Activated T-helper 2 cell treated with anti-CD3 and anti-CD28 coated beads, Interferon-gamma antibody, Interleukin-2, Interleukin-4, amounts not matched to agents 10 μg/mL and 5 μg/mL and 100 μg/mL, durations not matched to agents 14 hours and 24 hours and 36 hours (primary cell): ENCODE measurements at regions not wholly inside any gene's neighbourhood (a gene's known extent, or its start where the extent isn't known, plus 50 kb on each side); places are given as distances from the start of the nearest gene placed in this dataset.

ENCODE experiments used
- DNase-seq: peaks from one replicate; pipeline ENCODE4 v3.0.0; 2021; ENCODE audit warnings: low spot score
- H3K27ac Mint-ChIP-seq: one replicate; pipeline ENCODE4 v1.8.0; 2021; ENCODE audit warnings: mixed read lengths
- H3K27me3 Mint-ChIP-seq: one replicate; pipeline ENCODE4 v1.8.0; 2021; ENCODE audit warnings: low read depth, mixed read lengths
- H3K36me3 Mint-ChIP-seq: one replicate; pipeline ENCODE4 v1.8.0; 2021; ENCODE audit warnings: low read depth, mixed read lengths
- H3K4me1 Mint-ChIP-seq: one replicate; pipeline ENCODE4 v1.8.0; 2021; ENCODE audit warnings: low read depth, mixed read lengths
- H3K4me3 Mint-ChIP-seq: one replicate; pipeline ENCODE4 v1.8.0; 2021; ENCODE audit warnings: low read depth, mild to moderate bottlenecking, moderate library complexity, mixed read lengths
- H3K9me3 Mint-ChIP-seq: one replicate; pipeline ENCODE4 v1.8.0; 2021; ENCODE audit warnings: mixed read lengths
- intact Hi-C: fragments of 100-400 bp; cut with micrococcal nuclease; formaldehyde crosslinking; loops from one replicate; pipeline ENCODE4 v1.15.1; 2023

GRCh38 chr20:51198876-51199523 is 176.1 kb upstream of the KCNG1 start:
- Mint-ChIP-seq H3K27me3 (peaks cover 4% of the 10 kb centered on the region), H3K4me1 (no peaks in the 10 kb centered on the region), H3K4me3 (no peak overlapping the region), H3K27ac (no peak overlapping the region), H3K36me3 (no peaks in the 10 kb centered on the region), H3K9me3 (no peaks in the 10 kb centered on the region)
- intact Hi-C loops, result no loop called here
- DNase-seq, result no peak

GRCh38 chr20:51198238-51198637 is 175.3 kb upstream of the KCNG1 start:
- no peaks in the 10 kb centered on the region for H3K36me3 Mint-ChIP-seq
- no peaks in the 10 kb centered on the region for H3K4me1 Mint-ChIP-seq
- H3K9me3 Mint-ChIP-seq, result no peaks in the 10 kb centered on the region
- peaks cover 4% of the 10 kb centered on the region for H3K27me3 Mint-ChIP-seq
- H3K4me3 Mint-ChIP-seq, result no peak overlapping the region
- H3K27ac Mint-ChIP-seq, result no peak overlapping the region
- intact Hi-C loops, result no loop called here
- DNase-seq, result no peak

- no peak for DNase-seq
- peaks cover 4% of the 10 kb centered on the region for H3K27me3 Mint-ChIP-seq
- H3K9me3 Mint-ChIP-seq, result no peaks in the 10 kb centered on the region
- no peak overlapping the region for H3K4me3 Mint-ChIP-seq
- H3K36me3 Mint-ChIP-seq, result no peaks in the 10 kb centered on the region
- H3K27ac Mint-ChIP-seq, result no peak overlapping the region
- H3K4me1 Mint-ChIP-seq, result no peaks in the 10 kb centered on the region
- intact Hi-C loops, result no loop called here
Measured at GRCh38 chr20:51196991-51197651, 174.2 kb upstream of the KCNG1 start.

GRCh38 chr20:51195990-51196389 is 173.1 kb upstream of the KCNG1 start:
- Mint-ChIP-seq H3K9me3 (no peaks in the 10 kb centered on the region), H3K27ac (no peak overlapping the region), H3K4me1 (no peaks in the 10 kb centered on the region), H3K36me3 (no peaks in the 10 kb centered on the region), H3K4me3 (no peak overlapping the region), H3K27me3 (peaks cover 2% of the 10 kb centered on the region)
- intact Hi-C loops, result no loop called here
- DNase-seq, result no peak

GRCh38 chr20:51195419-51195901 is 172.6 kb upstream of the KCNG1 start:
- no peak overlapping the region for H3K27ac Mint-ChIP-seq
- DNase-seq, result no peak
- no peaks in the 10 kb centered on the region for H3K27me3 Mint-ChIP-seq
- no peaks in the 10 kb centered on the region for H3K36me3 Mint-ChIP-seq
- intact Hi-C loops, result no loop called here
- no peak overlapping the region for H3K4me3 Mint-ChIP-seq
- no peaks in the 10 kb centered on the region for H3K4me1 Mint-ChIP-seq
- H3K9me3 Mint-ChIP-seq, result no peaks in the 10 kb centered on the region

- H3K36me3 Mint-ChIP-seq, result no peaks in the 10 kb centered on the region
- intact Hi-C loops, result no loop called here
Measured at GRCh38 chr20:51193066-51193772, 170.3 kb upstream of the KCNG1 start.

GRCh38 chr20:51190783-51191180 is 167.9 kb upstream of the KCNG1 start:
- no peaks in the 10 kb centered on the region for H3K9me3 Mint-ChIP-seq
- no peak overlapping the region for H3K27ac Mint-ChIP-seq
- H3K4me3 Mint-ChIP-seq, result no peak overlapping the region
- DNase-seq, result no peak
- H3K36me3 Mint-ChIP-seq, result no peaks in the 10 kb centered on the region
- no peaks in the 10 kb centered on the region for H3K27me3 Mint-ChIP-seq
- intact Hi-C loops, result no loop called here
- no peaks in the 10 kb centered on the region for H3K4me1 Mint-ChIP-seq

More at GRCh38 chr20:51193066-51193772, 170.3 kb upstream of the KCNG1 start:
- no peaks in the 10 kb centered on the region for H3K27me3 Mint-ChIP-seq
- H3K27ac Mint-ChIP-seq, result no peak overlapping the region
- DNase-seq, result no peak
- no peak overlapping the region for H3K4me3 Mint-ChIP-seq
- no peaks in the 10 kb centered on the region for H3K9me3 Mint-ChIP-seq
- H3K4me1 Mint-ChIP-seq, result no peaks in the 10 kb centered on the region

- Mint-ChIP-seq H3K4me3 (no peak overlapping the region), H3K36me3 (no peaks in the 10 kb centered on the region), H3K9me3 (no peaks in the 10 kb centered on the region), H3K4me1 (no peaks in the 10 kb centered on the region), H3K27me3 (no peaks in the 10 kb centered on the region), H3K27ac (no peak overlapping the region)
- intact Hi-C loops, result no loop called here
- no peak for DNase-seq
Measured at GRCh38 chr20:51189814-51190782, 167.2 kb upstream of the KCNG1 start.

GRCh38 chr20:51188941-51189340 is 166.0 kb upstream of the KCNG1 start:
- no peaks in the 10 kb centered on the region for H3K36me3 Mint-ChIP-seq
- H3K4me3 Mint-ChIP-seq, result no peak overlapping the region
- no peaks in the 10 kb centered on the region for H3K4me1 Mint-ChIP-seq
- H3K27me3 Mint-ChIP-seq, result no peaks in the 10 kb centered on the region
- no peak for DNase-seq
- H3K9me3 Mint-ChIP-seq, result no peaks in the 10 kb centered on the region
- no peak overlapping the region for H3K27ac Mint-ChIP-seq
- intact Hi-C loops, result no loop called here

- Mint-ChIP-seq H3K9me3 (no peaks in the 10 kb centered on the region), H3K4me1 (no peaks in the 10 kb centered on the region)
- intact Hi-C loops, result no loop called here
Measured at GRCh38 chr20:51187261-51187660, 164.4 kb upstream of the KCNG1 start.

GRCh38 chr20:51185861-51186260 is 163.0 kb upstream of the KCNG1 start:
- intact Hi-C loops, result no loop called here
- H3K9me3 Mint-ChIP-seq, result no peaks in the 10 kb centered on the region
- H3K4me1 Mint-ChIP-seq, result no peaks in the 10 kb centered on the region
- no peaks in the 10 kb centered on the region for H3K36me3 Mint-ChIP-seq
- no peak overlapping the region for H3K4me3 Mint-ChIP-seq
- peaks cover 6% of the 10 kb centered on the region for H3K27me3 Mint-ChIP-seq
- no peak for DNase-seq
- no peak overlapping the region for H3K27ac Mint-ChIP-seq

More at GRCh38 chr20:51187261-51187660, 164.4 kb upstream of the KCNG1 start:
- Mint-ChIP-seq H3K27ac (no peak overlapping the region), H3K4me3 (no peak overlapping the region), H3K27me3 (peaks cover 3% of the 10 kb centered on the region), H3K36me3 (no peaks in the 10 kb centered on the region)
- DNase-seq, result no peak

GRCh38 chr20:51185277-51185676 is 162.4 kb upstream of the KCNG1 start:
- intact Hi-C loops, result no loop called here
- no peak for DNase-seq
- Mint-ChIP-seq H3K27ac (no peak overlapping the region), H3K4me3 (no peak overlapping the region), H3K36me3 (no peaks in the 10 kb centered on the region), H3K27me3 (peaks cover 9% of the 10 kb centered on the region), H3K4me1 (no peaks in the 10 kb centered on the region), H3K9me3 (no peaks in the 10 kb centered on the region)
